IMR-90 (cell line): ENCODE measurements at regions not wholly inside any gene's neighbourhood (a gene's known extent, or its start where the extent isn't known, plus 50 kb on each side); places are given as distances from the start of the nearest gene placed in this dataset.

Experiments used
- ATAC-seq: fragments of 200-7000 bp; cut with Tn5 transposase; 2 replicates; pipeline ENCODE4 v1.9.1; 2020; ENCODE audit warnings: low read depth, mild to moderate bottlenecking, moderate library complexity
- BruUV-seq: library from RNA; stranded (reverse); fragments of 400-500 nt; replicated peaks from 2 replicates; lab custom pipeline; 2021; lab: Mats Ljungman, UMichigan
- CTCF ChIA-PET: fragments of 300-600 bp; formaldehyde crosslinking; extraction: SDS; loops from one replicate; lab custom pipeline; 2021; ENCODE audit warnings: antibody characterized with exemption; lab: Yijun Ruan, JAX
- POLR2A ChIA-PET: fragments of 300-600 bp; sonication (Branson Sonifier 250); formaldehyde crosslinking; loops from one replicate; lab custom pipeline; 2022; ENCODE audit warnings: antibody characterized with exemption; ENCODE audit not compliant: unreplicated experiment; lab: Charles Lee
- DNase-seq: peaks from one replicate; pipeline ENCODE4 v3.0.0; 2013
- H2AFZ ChIP-seq: replicated peaks from 2 replicates; pipeline ENCODE3; 2013; ENCODE audit warnings: low read length, mild to moderate bottlenecking; ENCODE audit not compliant: poor library complexity
- H2AK5ac ChIP-seq: 2 replicates; pipeline ENCODE4 v1.6.1; 2013; ENCODE audit warnings: low read depth, low read length, inconsistent platforms
- H2AK9ac ChIP-seq: replicated peaks from 2 replicates; pipeline ENCODE3; 2013; ENCODE audit warnings: mild to moderate bottlenecking, low read depth, low read length, moderate library complexity; ENCODE audit not compliant: poor library complexity
- H2BK120ac ChIP-seq: 2 replicates; pipeline ENCODE4 v1.6.1; 2013; ENCODE audit warnings: low read depth, low read length, inconsistent platforms
- H2BK15ac ChIP-seq: 3 replicates; pipeline ENCODE4 v1.6.1; 2013; ENCODE audit warnings: low read depth, low read length, inconsistent platforms
- H2BK20ac ChIP-seq: 2 replicates; pipeline ENCODE4 v1.6.1; 2013; ENCODE audit warnings: low read depth, mild to moderate bottlenecking, inconsistent platforms, low read length, moderate library complexity
- H2BK5ac ChIP-seq: 2 replicates; pipeline ENCODE4 v1.6.1; 2013; ENCODE audit warnings: mild to moderate bottlenecking, low read depth, low read length, inconsistent platforms; ENCODE audit not compliant: poor library complexity, severe bottlenecking
- H3K14ac ChIP-seq: replicated peaks from 2 replicates; pipeline ENCODE4 v1.6.1; 2013; ENCODE audit warnings: low read depth, low read length, inconsistent platforms
- H3K18ac ChIP-seq: 2 replicates; pipeline ENCODE4 v1.6.1; 2013; ENCODE audit warnings: low read depth, low read length, control low read depth
- H3K23ac ChIP-seq: 2 replicates; pipeline ENCODE4 v1.6.1; 2013; ENCODE audit warnings: low read depth, low read length, inconsistent platforms
- H3K27ac ChIP-seq: 2 replicates; pipeline ENCODE4 v1.5.1; 2013; ENCODE audit warnings: mild to moderate bottlenecking, control low read depth, low read length; ENCODE audit not compliant: insufficient read depth
- H3K27me3 ChIP-seq: 2 replicates; pipeline ENCODE4 v1.6.1; 2013; ENCODE audit warnings: low read length; ENCODE audit not compliant: control insufficient read depth, insufficient read depth
- H3K36me3 ChIP-seq: 2 replicates; pipeline ENCODE4 v1.6.1; 2013; ENCODE audit warnings: low read length, mixed read lengths; ENCODE audit not compliant: control insufficient read depth, insufficient read depth
- H3K4ac ChIP-seq: 2 replicates; pipeline ENCODE4 v1.6.1; 2013; ENCODE audit warnings: low read depth, low read length, inconsistent platforms
- H3K4me1 ChIP-seq: 2 replicates; pipeline ENCODE4 v1.6.1; 2013; ENCODE audit warnings: low read length, mixed read lengths; ENCODE audit not compliant: control insufficient read depth, insufficient read depth
- H3K4me2 ChIP-seq: 2 replicates; pipeline ENCODE4 v1.6.1; 2013; ENCODE audit warnings: low read depth, mild to moderate bottlenecking, control low read depth, low read length, moderate library complexity
- H3K4me3 ChIP-seq: 2 replicates; pipeline ENCODE4 v1.5.1; 2013; ENCODE audit warnings: low read depth, mild to moderate bottlenecking, control low read depth, low read length, moderate library complexity; ENCODE audit not compliant: insufficient read depth
- H3K56ac ChIP-seq: 2 replicates; pipeline ENCODE4 v1.6.1; 2013; ENCODE audit warnings: low read length, inconsistent platforms; ENCODE audit not compliant: insufficient read depth; ENCODE audit errors: extremely low read depth
- H3K79me1 ChIP-seq, 2 experiments: 2 replicates each; pipeline ENCODE4 v1.6.1; 2013; ENCODE audit warnings: low read length in 2 of 2, inconsistent platforms in 1 of 2, low read depth in 1 of 2
- H3K9ac ChIP-seq: 2 replicates; pipeline ENCODE4 v1.6.1; 2013; ENCODE audit warnings: low read depth, low read length, control low read depth
- H3K9me1 ChIP-seq: 2 replicates; pipeline ENCODE4 v1.6.1; 2013; ENCODE audit warnings: low read length, inconsistent platforms; ENCODE audit not compliant: insufficient read depth
- H3K9me3 ChIP-seq: 2 replicates; pipeline ENCODE4 v1.6.1; 2013; ENCODE audit warnings: low read length; ENCODE audit not compliant: control insufficient read depth, insufficient read depth
- H4K20me1 ChIP-seq: 2 replicates; pipeline ENCODE4 v1.6.1; 2013; ENCODE audit warnings: low read length, inconsistent platforms; ENCODE audit not compliant: insufficient read depth
- H4K5ac ChIP-seq: 2 replicates; pipeline ENCODE4 v1.6.1; 2013; ENCODE audit warnings: mild to moderate bottlenecking, low read depth, low read length, control low read depth
- H4K8ac ChIP-seq, 2 experiments: 2 replicates each; pipeline ENCODE4 v1.6.1; 2013; ENCODE audit warnings: low read depth in 2 of 2, low read length in 2 of 2, control low read depth in 1 of 2, inconsistent platforms in 1 of 2
- H4K91ac ChIP-seq: 2 replicates; pipeline ENCODE4 v1.6.1; 2013; ENCODE audit warnings: low read depth, low read length, inconsistent platforms; ENCODE audit not compliant: insufficient read depth
- BHLHE40 ChIP-seq: fragments of 150-350 bp; IDR thresholded peaks from 2 replicates; pipeline ENCODE4 v1.6.1; 2016; ENCODE audit warnings: mild to moderate bottlenecking, low read depth, low read length
- CEBPB ChIP-seq: IDR thresholded peaks from 2 replicates; pipeline ENCODE4 v1.6.1; 2012; ENCODE audit warnings: low read depth, low read length, improper control_type of control experiment
- CHD1 ChIP-seq: IDR thresholded peaks from 2 replicates; pipeline ENCODE4 v1.6.1; 2012; ENCODE audit warnings: low read depth, low read length, improper control_type of control experiment
- MAFK ChIP-seq: IDR thresholded peaks from 2 replicates; pipeline ENCODE4 v1.6.1; 2012; ENCODE audit warnings: low read depth, low read length, improper control_type of control experiment
- MXI1 ChIP-seq: IDR thresholded peaks from 2 replicates; pipeline ENCODE4 v1.6.1; 2012; ENCODE audit warnings: low read depth, mild to moderate bottlenecking, low read length, moderate library complexity, borderline replicate concordance
- NFE2L2 ChIP-seq: fragments of 150-350 bp; IDR thresholded peaks from 2 replicates; pipeline ENCODE4 v1.6.1; 2016; ENCODE audit warnings: low read depth, mild to moderate bottlenecking, low read length
- POLR2A ChIP-seq: IDR thresholded peaks from 2 replicates; pipeline ENCODE4 v1.6.1; 2012; ENCODE audit warnings: mild to moderate bottlenecking, low read depth, low read length
- RAD21 ChIP-seq: IDR thresholded peaks from 2 replicates; pipeline ENCODE4 v1.6.1; 2012; ENCODE audit warnings: low read length, improper control_type of control experiment
- dilution Hi-C: fragments of 300-500 bp; cut with HindIII; formaldehyde crosslinking; loops from one replicate; pipeline ENCODE4 v1.14.3; 2018; ENCODE audit warnings: low sequenced_read_pairs; ENCODE audit not compliant: unreplicated experiment
- in situ Hi-C: fragments of 300-500 bp; cut with MboI; formaldehyde crosslinking; loops from 3 replicates; pipeline ENCODE4 v1.14.3; 2019; ENCODE audit warnings: low sequenced_read_pairs, inconsistent platforms, mixed read lengths
- intact Hi-C: fragments of 100-400 bp; cut with micrococcal nuclease; formaldehyde crosslinking; loops from 2 replicates; pipeline ENCODE4 v1.10.0; 2022
- TF ChIP-seq, protein P1 (sequence below): fragments of 150-350 bp; IDR thresholded peaks from 2 replicates; pipeline ENCODE4 v1.6.1; 2017; ENCODE audit warnings: mild to moderate bottlenecking, antibody characterized with exemption, low read length, low read depth
- TF ChIP-seq, protein P2 (sequence below): conservative IDR thresholded peaks from 2 replicates; pipeline ENCODE4 v1.5.1; 2012; ENCODE audit warnings: mild to moderate bottlenecking, low read depth, low read length, improper control_type of control experiment

DNA sequence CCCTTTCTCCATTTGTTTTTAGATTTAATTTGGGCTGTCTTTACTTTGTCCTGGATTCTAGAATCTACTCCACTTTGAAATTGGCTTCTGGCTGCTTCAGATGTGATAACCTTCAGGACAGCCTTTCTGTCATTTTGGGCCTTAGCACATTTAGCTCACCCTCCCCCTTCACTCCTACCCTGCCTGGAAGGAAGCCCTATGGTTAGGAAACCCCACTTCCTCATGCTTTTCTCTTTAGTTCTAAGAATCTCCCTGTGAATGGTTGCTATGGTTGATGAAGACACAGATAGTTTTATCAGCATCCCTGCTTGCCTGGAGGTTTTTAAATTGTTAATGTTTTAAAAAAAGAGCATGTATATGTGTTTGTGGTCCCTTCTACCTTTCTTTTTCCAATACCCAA is 100.7 kb upstream of the PTPN13 start:
- H2AK5ac ChIP-seq = no peak overlapping the region
- peaks cover 3% of the 10 kb centered on the region; the same call in 1 of the 2 replicates for H3K4me1 ChIP-seq
- 0 out of 2 replicates have a peak, but pooled peaks cover 3% of the 10 kb centered on the region for H3K9me1 ChIP-seq
- H3K4me3 ChIP-seq = no peak overlapping the region
- H2AK9ac ChIP-seq = no peak overlapping the region
- dilution Hi-C loops = no loop called here
- ATAC-seq (peak; percentile 40; the same call in 1 of the 2 replicates), DNase-seq (peak; percentile 36)
- H3K18ac ChIP-seq = no peak overlapping the region
- no peak overlapping the region for H3K27ac ChIP-seq
- no peaks in the 10 kb centered on the region for H3K36me3 ChIP-seq
- H2BK5ac ChIP-seq = no peak overlapping the region
- ChIA-PET POLR2A (no interaction called here), CTCF (interaction anchor here (1.0 kb wide), 1 partner anchor 31 kb away, joined by 3 read pairs; no protein-coding TSS in a partner anchor)
- H4K5ac ChIP-seq = no peak overlapping the region
- H3K9ac ChIP-seq = no peak overlapping the region
- H4K8ac ChIP-seq = no peak overlapping the region
- no peak overlapping the region for H3K56ac ChIP-seq
- no peak overlapping the region for H2AFZ ChIP-seq
- H3K4ac ChIP-seq = no peak overlapping the region
- H3K4me2 ChIP-seq = no peak overlapping the region
- no peaks in the 10 kb centered on the region for H3K9me3 ChIP-seq
- in situ Hi-C loops = loop anchor here (25.0 kb wide), 1 partner anchor 619 kb away; no protein-coding TSS in a partner anchor
- no peak overlapping the region for H2BK20ac ChIP-seq
- intact Hi-C loops = no loop called here
- no peaks in the 10 kb centered on the region for H3K27me3 ChIP-seq
- H4K20me1 ChIP-seq = no peaks in the 10 kb centered on the region
- TF ChIP-seq RAD21 (no peak), BHLHE40 (no peak), CEBPB (no peak), CHD1 (no peak), MXI1 (no peak), NFE2L2 (no peak), MAFK (no peak), POLR2A (no peak)
- TF ChIP-seq, protein P1, sequence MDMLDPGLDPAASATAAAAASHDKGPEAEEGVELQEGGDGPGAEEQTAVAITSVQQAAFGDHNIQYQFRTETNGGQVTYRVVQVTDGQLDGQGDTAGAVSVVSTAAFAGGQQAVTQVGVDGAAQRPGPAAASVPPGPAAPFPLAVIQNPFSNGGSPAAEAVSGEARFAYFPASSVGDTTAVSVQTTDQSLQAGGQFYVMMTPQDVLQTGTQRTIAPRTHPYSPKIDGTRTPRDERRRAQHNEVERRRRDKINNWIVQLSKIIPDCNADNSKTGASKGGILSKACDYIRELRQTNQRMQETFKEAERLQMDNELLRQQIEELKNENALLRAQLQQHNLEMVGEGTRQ = no peak
- TF ChIP-seq, protein P2, sequence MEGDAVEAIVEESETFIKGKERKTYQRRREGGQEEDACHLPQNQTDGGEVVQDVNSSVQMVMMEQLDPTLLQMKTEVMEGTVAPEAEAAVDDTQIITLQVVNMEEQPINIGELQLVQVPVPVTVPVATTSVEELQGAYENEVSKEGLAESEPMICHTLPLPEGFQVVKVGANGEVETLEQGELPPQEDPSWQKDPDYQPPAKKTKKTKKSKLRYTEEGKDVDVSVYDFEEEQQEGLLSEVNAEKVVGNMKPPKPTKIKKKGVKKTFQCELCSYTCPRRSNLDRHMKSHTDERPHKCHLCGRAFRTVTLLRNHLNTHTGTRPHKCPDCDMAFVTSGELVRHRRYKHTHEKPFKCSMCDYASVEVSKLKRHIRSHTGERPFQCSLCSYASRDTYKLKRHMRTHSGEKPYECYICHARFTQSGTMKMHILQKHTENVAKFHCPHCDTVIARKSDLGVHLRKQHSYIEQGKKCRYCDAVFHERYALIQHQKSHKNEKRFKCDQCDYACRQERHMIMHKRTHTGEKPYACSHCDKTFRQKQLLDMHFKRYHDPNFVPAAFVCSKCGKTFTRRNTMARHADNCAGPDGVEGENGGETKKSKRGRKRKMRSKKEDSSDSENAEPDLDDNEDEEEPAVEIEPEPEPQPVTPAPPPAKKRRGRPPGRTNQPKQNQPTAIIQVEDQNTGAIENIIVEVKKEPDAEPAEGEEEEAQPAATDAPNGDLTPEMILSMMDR = no peak
- H4K91ac ChIP-seq = no peak overlapping the region
- no peak overlapping the region for H2BK120ac ChIP-seq
- H2BK15ac ChIP-seq = no peak overlapping the region
- no peaks in the 10 kb centered on the region for H3K79me1 ChIP-seq
- no peak overlapping the region for H3K23ac ChIP-seq
- BruUV-seq = no TSS peak
- H3K14ac ChIP-seq = no peak overlapping the region
